Ovary (tissue), 3 donors: ENCODE measurements at regions not wholly inside any gene's neighbourhood (a gene's known extent, or its start where the extent isn't known, plus 50 kb on each side); places are given as distances from the start of the nearest gene placed in this dataset.

Experiments used
- POLR2A ChIP-seq: fragments of 450-650 bp; IDR thresholded peaks from one replicate; pipeline ENCODE4 v1.6.1; 2017; ENCODE audit warnings: antibody characterized with exemption, mild to moderate bottlenecking, moderate library complexity
- TF ChIP-seq, protein P1 (sequence below), 3 donors: fragments of 450-650 bp in 2 of 3; fragments of 200-600 bp in 1 of 3; IDR thresholded peaks; one replicate each; pipeline versions ENCODE4 v1.5.1 to v1.8.0; 2016 to 2022; ENCODE audit warnings: antibody characterized with exemption in 3 of 3, mild to moderate bottlenecking in 1 of 3
- donor health status: DM: no; HTN: no; CAD: no.

DNA sequence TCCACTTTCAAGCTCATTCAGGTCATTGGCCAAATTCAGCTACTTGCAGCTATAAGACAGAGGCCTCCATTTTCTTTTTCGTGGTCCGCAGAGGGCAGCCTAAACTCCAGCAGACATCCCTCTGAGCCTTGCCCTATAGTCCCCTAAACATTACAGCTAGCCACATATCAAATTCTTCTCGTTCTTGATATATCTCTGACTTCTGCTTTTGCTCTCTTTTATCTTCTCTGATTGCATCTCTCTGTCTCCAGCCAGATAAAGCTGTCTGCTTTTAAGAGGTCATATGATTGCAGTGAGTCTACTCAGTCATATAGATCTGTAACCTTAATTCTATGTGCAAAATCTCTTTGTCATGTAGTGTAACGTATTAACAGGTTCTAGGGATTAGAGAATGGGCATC lies 358.4 kb upstream of the RGS17 start:
- TF ChIP-seq, protein P1, sequence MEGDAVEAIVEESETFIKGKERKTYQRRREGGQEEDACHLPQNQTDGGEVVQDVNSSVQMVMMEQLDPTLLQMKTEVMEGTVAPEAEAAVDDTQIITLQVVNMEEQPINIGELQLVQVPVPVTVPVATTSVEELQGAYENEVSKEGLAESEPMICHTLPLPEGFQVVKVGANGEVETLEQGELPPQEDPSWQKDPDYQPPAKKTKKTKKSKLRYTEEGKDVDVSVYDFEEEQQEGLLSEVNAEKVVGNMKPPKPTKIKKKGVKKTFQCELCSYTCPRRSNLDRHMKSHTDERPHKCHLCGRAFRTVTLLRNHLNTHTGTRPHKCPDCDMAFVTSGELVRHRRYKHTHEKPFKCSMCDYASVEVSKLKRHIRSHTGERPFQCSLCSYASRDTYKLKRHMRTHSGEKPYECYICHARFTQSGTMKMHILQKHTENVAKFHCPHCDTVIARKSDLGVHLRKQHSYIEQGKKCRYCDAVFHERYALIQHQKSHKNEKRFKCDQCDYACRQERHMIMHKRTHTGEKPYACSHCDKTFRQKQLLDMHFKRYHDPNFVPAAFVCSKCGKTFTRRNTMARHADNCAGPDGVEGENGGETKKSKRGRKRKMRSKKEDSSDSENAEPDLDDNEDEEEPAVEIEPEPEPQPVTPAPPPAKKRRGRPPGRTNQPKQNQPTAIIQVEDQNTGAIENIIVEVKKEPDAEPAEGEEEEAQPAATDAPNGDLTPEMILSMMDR (IDR thresholded peaks at IDR 0.05): no peak
- no peak for TF ChIP-seq POLR2A
